ENCODE measurements at regions not wholly inside any gene's neighbourhood (a gene's known extent, or its start where the extent isn't known, plus 50 kb on each side); places are given as distances from the start of the nearest gene placed in this dataset.

DNA sequence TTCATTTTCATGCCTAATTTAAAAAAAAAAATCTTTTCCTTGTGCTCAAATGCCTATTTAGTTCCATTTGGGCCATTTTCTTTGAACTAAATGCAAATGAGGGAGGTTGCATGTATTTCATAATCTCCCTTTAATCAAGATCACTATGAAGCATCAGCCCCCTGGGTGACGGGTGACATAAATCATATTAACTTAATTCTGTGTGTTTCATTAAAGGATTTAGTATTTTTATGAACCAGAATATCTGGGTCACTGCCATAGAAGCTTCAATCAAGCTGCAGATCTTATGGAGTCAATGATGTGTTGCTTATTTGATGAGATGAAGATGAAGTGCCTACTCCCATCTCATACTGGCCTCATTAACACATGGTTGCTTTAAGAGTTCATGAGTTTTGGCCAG lies 301.9 kb upstream of the PRKCQ start:
- no peak overlapping the region for H3K4me3 Mint-ChIP-seq
- no peaks in the 10 kb centered on the region for H3K36me3 Mint-ChIP-seq
- DNase-seq (ENCODE audit: low spot score) (no peak), ATAC-seq (no peak)
- TF ChIP-seq, protein P1, sequence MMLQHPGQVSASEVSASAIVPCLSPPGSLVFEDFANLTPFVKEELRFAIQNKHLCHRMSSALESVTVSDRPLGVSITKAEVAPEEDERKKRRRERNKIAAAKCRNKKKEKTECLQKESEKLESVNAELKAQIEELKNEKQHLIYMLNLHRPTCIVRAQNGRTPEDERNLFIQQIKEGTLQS (CRISPR knock-in tag; conservative IDR thresholded peaks at IDR 0.05), result no peak
- TF ChIP-seq EMX1 (CRISPR knock-in tag; IDR thresholded peaks at IDR 0.05), result no peak
- TF ChIP-seq, protein P2, sequence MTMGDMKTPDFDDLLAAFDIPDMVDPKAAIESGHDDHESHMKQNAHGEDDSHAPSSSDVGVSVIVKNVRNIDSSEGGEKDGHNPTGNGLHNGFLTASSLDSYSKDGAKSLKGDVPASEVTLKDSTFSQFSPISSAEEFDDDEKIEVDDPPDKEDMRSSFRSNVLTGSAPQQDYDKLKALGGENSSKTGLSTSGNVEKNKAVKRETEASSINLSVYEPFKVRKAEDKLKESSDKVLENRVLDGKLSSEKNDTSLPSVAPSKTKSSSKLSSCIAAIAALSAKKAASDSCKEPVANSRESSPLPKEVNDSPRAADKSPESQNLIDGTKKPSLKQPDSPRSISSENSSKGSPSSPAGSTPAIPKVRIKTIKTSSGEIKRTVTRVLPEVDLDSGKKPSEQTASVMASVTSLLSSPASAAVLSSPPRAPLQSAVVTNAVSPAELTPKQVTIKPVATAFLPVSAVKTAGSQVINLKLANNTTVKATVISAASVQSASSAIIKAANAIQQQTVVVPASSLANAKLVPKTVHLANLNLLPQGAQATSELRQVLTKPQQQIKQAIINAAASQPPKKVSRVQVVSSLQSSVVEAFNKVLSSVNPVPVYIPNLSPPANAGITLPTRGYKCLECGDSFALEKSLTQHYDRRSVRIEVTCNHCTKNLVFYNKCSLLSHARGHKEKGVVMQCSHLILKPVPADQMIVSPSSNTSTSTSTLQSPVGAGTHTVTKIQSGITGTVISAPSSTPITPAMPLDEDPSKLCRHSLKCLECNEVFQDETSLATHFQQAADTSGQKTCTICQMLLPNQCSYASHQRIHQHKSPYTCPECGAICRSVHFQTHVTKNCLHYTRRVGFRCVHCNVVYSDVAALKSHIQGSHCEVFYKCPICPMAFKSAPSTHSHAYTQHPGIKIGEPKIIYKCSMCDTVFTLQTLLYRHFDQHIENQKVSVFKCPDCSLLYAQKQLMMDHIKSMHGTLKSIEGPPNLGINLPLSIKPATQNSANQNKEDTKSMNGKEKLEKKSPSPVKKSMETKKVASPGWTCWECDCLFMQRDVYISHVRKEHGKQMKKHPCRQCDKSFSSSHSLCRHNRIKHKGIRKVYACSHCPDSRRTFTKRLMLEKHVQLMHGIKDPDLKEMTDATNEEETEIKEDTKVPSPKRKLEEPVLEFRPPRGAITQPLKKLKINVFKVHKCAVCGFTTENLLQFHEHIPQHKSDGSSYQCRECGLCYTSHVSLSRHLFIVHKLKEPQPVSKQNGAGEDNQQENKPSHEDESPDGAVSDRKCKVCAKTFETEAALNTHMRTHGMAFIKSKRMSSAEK (CRISPR knock-in tag; IDR thresholded peaks at IDR 0.05; ENCODE audit: borderline replicate concordance), result no peak
- TF ChIP-seq ZNF317 (CRISPR knock-in tag; IDR thresholded peaks at IDR 0.05; ENCODE audit: borderline replicate concordance, low read depth), result no peak
- TF ChIP-seq FOXP1 (CRISPR knock-in tag; IDR thresholded peaks at IDR 0.05; ENCODE audit: borderline replicate concordance), result no peak
- TF ChIP-seq, protein P3, sequence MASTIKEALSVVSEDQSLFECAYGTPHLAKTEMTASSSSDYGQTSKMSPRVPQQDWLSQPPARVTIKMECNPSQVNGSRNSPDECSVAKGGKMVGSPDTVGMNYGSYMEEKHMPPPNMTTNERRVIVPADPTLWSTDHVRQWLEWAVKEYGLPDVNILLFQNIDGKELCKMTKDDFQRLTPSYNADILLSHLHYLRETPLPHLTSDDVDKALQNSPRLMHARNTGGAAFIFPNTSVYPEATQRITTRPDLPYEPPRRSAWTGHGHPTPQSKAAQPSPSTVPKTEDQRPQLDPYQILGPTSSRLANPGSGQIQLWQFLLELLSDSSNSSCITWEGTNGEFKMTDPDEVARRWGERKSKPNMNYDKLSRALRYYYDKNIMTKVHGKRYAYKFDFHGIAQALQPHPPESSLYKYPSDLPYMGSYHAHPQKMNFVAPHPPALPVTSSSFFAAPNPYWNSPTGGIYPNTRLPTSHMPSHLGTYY (CRISPR knock-in tag; IDR thresholded peaks at IDR 0.05), result no peak
- no peak for TF ChIP-seq ZNF263 (CRISPR knock-in tag; IDR thresholded peaks at IDR 0.05; ENCODE audit: low read depth)
- TF ChIP-seq, protein P4, sequence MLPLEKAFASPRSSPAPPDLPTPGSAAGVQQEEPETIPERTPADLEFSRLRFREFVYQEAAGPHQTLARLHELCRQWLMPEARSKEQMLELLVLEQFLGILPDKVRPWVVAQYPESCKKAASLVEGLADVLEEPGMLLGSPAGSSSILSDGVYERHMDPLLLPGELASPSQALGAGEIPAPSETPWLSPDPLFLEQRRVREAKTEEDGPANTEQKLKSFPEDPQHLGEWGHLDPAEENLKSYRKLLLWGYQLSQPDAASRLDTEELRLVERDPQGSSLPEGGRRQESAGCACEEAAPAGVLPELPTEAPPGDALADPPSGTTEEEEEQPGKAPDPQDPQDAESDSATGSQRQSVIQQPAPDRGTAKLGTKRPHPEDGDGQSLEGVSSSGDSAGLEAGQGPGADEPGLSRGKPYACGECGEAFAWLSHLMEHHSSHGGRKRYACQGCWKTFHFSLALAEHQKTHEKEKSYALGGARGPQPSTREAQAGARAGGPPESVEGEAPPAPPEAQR (CRISPR knock-in tag; IDR thresholded peaks at IDR 0.05), result no peak
- TF ChIP-seq GABPB1 (CRISPR knock-in tag; IDR thresholded peaks at IDR 0.05), result no peak
- TF ChIP-seq, protein P5, sequence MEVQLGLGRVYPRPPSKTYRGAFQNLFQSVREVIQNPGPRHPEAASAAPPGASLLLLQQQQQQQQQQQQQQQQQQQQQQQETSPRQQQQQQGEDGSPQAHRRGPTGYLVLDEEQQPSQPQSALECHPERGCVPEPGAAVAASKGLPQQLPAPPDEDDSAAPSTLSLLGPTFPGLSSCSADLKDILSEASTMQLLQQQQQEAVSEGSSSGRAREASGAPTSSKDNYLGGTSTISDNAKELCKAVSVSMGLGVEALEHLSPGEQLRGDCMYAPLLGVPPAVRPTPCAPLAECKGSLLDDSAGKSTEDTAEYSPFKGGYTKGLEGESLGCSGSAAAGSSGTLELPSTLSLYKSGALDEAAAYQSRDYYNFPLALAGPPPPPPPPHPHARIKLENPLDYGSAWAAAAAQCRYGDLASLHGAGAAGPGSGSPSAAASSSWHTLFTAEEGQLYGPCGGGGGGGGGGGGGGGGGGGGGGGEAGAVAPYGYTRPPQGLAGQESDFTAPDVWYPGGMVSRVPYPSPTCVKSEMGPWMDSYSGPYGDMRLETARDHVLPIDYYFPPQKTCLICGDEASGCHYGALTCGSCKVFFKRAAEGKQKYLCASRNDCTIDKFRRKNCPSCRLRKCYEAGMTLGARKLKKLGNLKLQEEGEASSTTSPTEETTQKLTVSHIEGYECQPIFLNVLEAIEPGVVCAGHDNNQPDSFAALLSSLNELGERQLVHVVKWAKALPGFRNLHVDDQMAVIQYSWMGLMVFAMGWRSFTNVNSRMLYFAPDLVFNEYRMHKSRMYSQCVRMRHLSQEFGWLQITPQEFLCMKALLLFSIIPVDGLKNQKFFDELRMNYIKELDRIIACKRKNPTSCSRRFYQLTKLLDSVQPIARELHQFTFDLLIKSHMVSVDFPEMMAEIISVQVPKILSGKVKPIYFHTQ (CRISPR knock-in tag; IDR thresholded peaks at IDR 0.05), result no peak
- TF ChIP-seq, protein P6, sequence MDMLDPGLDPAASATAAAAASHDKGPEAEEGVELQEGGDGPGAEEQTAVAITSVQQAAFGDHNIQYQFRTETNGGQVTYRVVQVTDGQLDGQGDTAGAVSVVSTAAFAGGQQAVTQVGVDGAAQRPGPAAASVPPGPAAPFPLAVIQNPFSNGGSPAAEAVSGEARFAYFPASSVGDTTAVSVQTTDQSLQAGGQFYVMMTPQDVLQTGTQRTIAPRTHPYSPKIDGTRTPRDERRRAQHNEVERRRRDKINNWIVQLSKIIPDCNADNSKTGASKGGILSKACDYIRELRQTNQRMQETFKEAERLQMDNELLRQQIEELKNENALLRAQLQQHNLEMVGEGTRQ (CRISPR knock-in tag; IDR thresholded peaks at IDR 0.05), result no peak
- TF ChIP-seq ZBTB21 (CRISPR knock-in tag; IDR thresholded peaks at IDR 0.05; ENCODE audit: borderline replicate concordance), result no peak
- TF ChIP-seq, protein P7, sequence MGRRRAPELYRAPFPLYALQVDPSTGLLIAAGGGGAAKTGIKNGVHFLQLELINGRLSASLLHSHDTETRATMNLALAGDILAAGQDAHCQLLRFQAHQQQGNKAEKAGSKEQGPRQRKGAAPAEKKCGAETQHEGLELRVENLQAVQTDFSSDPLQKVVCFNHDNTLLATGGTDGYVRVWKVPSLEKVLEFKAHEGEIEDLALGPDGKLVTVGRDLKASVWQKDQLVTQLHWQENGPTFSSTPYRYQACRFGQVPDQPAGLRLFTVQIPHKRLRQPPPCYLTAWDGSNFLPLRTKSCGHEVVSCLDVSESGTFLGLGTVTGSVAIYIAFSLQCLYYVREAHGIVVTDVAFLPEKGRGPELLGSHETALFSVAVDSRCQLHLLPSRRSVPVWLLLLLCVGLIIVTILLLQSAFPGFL (CRISPR knock-in tag; IDR thresholded peaks at IDR 0.05; ENCODE audit: borderline replicate concordance), result no peak
- no peak for TF ChIP-seq CBFB (CRISPR knock-in tag; IDR thresholded peaks at IDR 0.05; ENCODE audit: low read depth)
- TF ChIP-seq NR3C1 (CRISPR knock-in tag; conservative IDR thresholded peaks at IDR 0.05; ENCODE audit: low read depth), result no peak
- no peak for TF ChIP-seq MXD4 (CRISPR knock-in tag; IDR thresholded peaks at IDR 0.05; ENCODE audit: borderline replicate concordance)
- ChIA-PET POLR2A (no interaction called here), CTCF (no interaction called here)
- no peaks in the 10 kb centered on the region for H3K9me3 Mint-ChIP-seq
- no peak overlapping the region for H3K27ac Mint-ChIP-seq
- no peaks in the 10 kb centered on the region for H3K27me3 Mint-ChIP-seq (ENCODE audit: low read depth)
- H3K4me1 Mint-ChIP-seq, result peaks cover 26% of the 10 kb centered on the region
